NT2/D1 (cell line): ENCODE measurements at regions not wholly inside any gene's neighbourhood (a gene's known extent, or its start where the extent isn't known, plus 50 kb on each side); places are given as distances from the start of the nearest gene placed in this dataset.

Source experiments
- DNase-seq: peaks from one replicate; pipeline ENCODE4 v3.0.0-alpha.2; 2011; ENCODE audit warnings: low read depth, low spot score
- H3K27me3 ChIP-seq: 2 replicates; pipeline ENCODE4 v1.6.0; 2011; ENCODE audit warnings: mild to moderate bottlenecking; ENCODE audit not compliant: insufficient read length, insufficient read depth
- H3K36me3 ChIP-seq: 2 replicates; pipeline ENCODE4 v1.6.1; 2011; ENCODE audit warnings: mild to moderate bottlenecking, low read length, mixed read lengths; ENCODE audit not compliant: insufficient read depth, insufficient read length
- H3K4me1 ChIP-seq: 2 replicates; pipeline ENCODE4 v1.5.1; 2011; ENCODE audit not compliant: insufficient read depth, insufficient read length
- H3K4me3 ChIP-seq: 2 replicates; pipeline ENCODE4 v1.5.1; 2011; ENCODE audit warnings: low read depth; ENCODE audit not compliant: insufficient read length
- H3K9ac ChIP-seq: 2 replicates; pipeline ENCODE4 v1.6.0; 2011; ENCODE audit warnings: low read depth; ENCODE audit not compliant: insufficient read length
- H3K9me3 ChIP-seq: 2 replicates; pipeline ENCODE4 v1.5.1; 2011; ENCODE audit warnings: mild to moderate bottlenecking, low read length; ENCODE audit not compliant: insufficient read depth
- SUZ12 ChIP-seq: IDR thresholded peaks from 2 replicates; pipeline ENCODE4 v1.6.1; 2011; ENCODE audit not compliant: insufficient read length, insufficient read depth; ENCODE audit errors: extremely low read depth
- YY1 ChIP-seq: IDR thresholded peaks from 2 replicates; pipeline ENCODE4 v1.6.1; 2011; ENCODE audit not compliant: insufficient read length, insufficient read depth
- ZNF274 ChIP-seq: IDR thresholded peaks from 2 replicates; pipeline ENCODE4 v1.6.1; 2011; ENCODE audit warnings: mild to moderate bottlenecking, low read depth, low read length

DNA sequence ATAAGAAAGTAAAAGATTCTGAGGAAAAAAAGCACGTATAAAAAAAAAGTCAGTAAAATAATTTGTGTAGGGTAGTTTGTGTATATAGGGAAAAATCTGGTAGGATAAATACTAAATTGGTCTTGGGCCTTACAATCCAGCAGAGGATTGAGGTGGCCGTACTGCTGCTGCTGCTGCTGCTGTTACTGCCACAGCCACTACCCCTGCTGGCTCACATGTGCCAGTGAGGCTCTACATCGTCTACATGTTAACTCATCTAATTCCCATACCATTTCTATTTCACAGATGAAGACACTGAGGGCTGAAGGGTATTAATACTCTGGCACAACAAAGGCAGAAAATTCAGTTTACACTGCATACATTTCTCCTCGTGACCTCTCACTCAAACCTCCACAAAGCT lies 928.5 kb downstream of the TLE4 start:
- Histone ChIP-seq H3K27me3 (no peaks in the 10 kb centered on the region), H3K9ac (no peak overlapping the region), H3K36me3 (no peaks in the 10 kb centered on the region), H3K4me1 (no peaks in the 10 kb centered on the region), H3K9me3 (no peaks in the 10 kb centered on the region), H3K4me3 (no peak overlapping the region)
- no peak for DNase-seq
- TF ChIP-seq ZNF274 = no peak
- no peak for TF ChIP-seq SUZ12
- no peak for TF ChIP-seq YY1

DNA sequence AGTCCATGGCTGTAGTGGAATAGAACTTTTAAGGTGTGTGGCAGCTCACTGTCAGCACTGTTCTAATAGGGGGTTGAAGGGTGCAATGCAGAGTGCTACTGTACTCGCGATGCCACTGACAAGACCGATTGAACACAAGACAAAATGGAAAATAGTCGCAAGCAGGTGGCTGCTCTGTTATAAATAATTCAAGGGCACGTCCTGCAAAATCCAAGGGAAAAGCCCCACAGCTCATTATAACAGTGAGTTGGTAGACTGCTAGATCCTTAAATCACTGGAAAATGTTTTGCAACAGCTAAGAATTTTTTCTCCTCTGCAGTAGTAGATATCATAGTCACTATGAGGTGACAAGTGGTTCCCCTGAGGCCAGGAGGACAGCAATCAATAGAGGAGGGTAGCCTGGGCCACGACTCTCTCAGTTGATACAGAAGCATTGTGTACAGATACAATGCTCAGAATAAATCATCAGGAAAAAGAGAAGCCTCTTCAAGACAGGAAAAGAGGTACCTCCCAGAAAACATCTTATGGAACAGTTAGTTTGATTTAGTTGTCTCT lies 926.3 kb downstream of the TLE4 start:
- Histone ChIP-seq H3K4me3 (no peak overlapping the region), H3K36me3 (no peaks in the 10 kb centered on the region), H3K9me3 (no peaks in the 10 kb centered on the region), H3K4me1 (no peaks in the 10 kb centered on the region), H3K9ac (no peak overlapping the region), H3K27me3 (no peaks in the 10 kb centered on the region)
- no peak for DNase-seq
- TF ChIP-seq SUZ12 = no peak
- no peak for TF ChIP-seq YY1
- TF ChIP-seq ZNF274 = no peak

DNA sequence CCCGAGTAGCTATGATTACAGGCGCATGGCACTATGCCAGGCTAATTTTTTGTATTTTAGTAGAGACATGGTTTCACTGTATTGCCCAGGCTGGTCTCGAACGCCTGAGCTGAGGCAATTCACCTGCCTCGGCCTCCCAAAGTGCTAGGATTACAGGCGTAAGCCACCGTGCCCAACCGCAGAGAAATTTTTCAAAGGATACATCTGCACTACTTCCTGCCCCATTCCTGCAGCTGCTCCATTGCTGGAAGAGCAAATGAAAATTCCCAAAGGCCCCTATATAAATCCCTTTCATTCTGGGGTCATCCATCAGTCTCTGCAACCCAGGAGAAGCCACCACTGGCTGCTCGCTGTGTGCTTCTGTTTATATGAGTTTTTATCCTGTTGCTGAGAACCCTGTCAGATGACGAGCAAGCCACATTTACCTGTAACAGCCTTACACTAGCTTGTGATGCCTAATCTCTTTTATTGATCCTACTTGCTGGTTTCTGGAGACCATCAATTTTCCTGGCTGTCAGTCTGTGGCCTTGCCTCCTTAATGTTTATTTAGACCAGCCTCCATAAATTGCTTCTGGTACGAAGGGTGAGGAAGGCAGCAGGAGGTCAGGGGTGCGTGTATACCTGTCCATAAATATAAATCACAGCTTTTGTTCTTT lies 925.3 kb downstream of the TLE4 start:
- H3K9me3 ChIP-seq = no peaks in the 10 kb centered on the region
- H3K9ac ChIP-seq = no peak overlapping the region
- no peaks in the 10 kb centered on the region for H3K36me3 ChIP-seq

DNA sequence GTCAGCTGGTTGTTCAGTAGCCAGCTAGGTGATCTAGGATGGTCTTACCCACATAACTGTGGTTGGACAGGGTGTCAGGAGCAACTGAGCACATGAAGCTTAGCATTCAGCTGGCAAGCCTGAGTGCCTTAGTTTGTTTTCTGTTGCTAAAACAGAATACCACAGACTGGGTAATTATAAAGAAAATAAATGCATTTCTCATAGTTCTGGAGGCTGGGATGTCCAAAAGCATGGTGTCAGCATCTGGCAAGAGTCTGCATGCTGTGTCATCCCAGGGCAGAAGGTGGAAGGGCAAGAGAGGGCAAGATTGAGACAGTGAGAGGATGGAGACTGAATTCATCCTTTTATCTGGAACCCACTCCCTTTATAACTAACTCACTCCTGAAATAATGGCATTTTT lies 921.5 kb downstream of the TLE4 start:
- no peak for DNase-seq
- no peaks in the 10 kb centered on the region for H3K36me3 ChIP-seq
- TF ChIP-seq ZNF274 (no peak), YY1 (no peak), SUZ12 (no peak)
- no peak overlapping the region for H3K9ac ChIP-seq
- no peak overlapping the region for H3K4me3 ChIP-seq
- H3K27me3 ChIP-seq = no peaks in the 10 kb centered on the region
- H3K4me1 ChIP-seq = no peaks in the 10 kb centered on the region
- no peaks in the 10 kb centered on the region for H3K9me3 ChIP-seq

More for the DNA sequence above, 925.3 kb downstream of the TLE4 start:
- H3K27me3 ChIP-seq = no peaks in the 10 kb centered on the region
- TF ChIP-seq SUZ12 = no peak
- no peak overlapping the region for H3K4me3 ChIP-seq
- no peaks in the 10 kb centered on the region for H3K4me1 ChIP-seq
- no peak for DNase-seq

DNA sequence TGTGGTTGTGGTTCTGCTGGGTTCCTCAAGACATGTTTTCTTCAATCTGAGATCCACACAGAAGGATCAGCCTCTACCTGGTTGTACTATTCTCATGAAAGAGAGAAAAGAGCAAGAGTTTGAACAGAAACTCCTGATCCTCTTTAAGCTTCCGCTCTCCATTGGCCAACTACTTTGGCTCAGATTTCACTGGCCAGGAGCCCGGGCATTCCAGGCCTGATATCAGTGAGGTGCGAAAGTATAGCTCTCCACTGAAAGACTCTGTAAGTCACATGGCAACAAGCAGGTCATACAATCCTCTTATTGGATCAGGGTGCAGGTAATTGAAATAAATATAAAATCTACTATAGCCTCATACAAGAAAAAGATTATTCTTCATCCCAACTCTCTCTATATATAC lies 920.5 kb downstream of the TLE4 start:
- Histone ChIP-seq H3K36me3 (no peaks in the 10 kb centered on the region), H3K9ac (no peak overlapping the region), H3K27me3 (no peaks in the 10 kb centered on the region), H3K4me1 (no peaks in the 10 kb centered on the region), H3K9me3 (no peaks in the 10 kb centered on the region), H3K4me3 (no peak overlapping the region)
- DNase-seq = no peak
- no peak for TF ChIP-seq YY1
- TF ChIP-seq SUZ12 = no peak
- TF ChIP-seq ZNF274 = no peak

DNA sequence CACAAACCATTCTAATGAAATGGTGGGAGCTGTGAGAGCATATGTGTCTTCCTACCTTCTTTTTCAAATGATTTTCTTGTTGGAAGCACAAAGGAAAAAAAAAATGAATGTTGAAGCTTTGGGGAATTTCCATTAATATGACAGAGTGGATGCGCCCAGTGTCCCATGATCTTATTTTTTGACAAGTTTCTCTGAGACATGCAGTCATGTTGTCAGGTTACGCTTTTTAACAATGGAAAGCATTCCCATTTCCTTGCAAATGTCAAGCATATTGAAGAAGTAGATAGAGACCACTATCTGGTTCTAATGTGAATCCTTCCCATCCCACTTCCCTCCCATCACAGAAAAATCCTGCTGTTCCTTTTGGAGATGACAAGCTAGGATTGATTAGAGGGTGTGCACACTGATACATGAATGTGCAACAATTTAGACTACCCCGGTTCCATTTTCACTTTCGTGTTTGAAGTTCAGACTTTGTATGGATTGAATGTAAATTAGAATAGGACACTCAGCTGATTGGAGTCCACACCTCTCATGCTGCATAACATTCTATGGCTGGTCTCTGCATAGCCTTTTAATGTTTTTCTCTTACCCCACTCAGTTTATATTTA lies 919.4 kb downstream of the TLE4 start:
- Histone ChIP-seq H3K36me3 (no peaks in the 10 kb centered on the region), H3K4me1 (no peaks in the 10 kb centered on the region), H3K27me3 (no peaks in the 10 kb centered on the region), H3K9me3 (no peaks in the 10 kb centered on the region), H3K4me3 (no peak overlapping the region), H3K9ac (no peak overlapping the region)
- no peak for DNase-seq
- no peak for TF ChIP-seq ZNF274
- TF ChIP-seq YY1 = no peak
- no peak for TF ChIP-seq SUZ12

DNA sequence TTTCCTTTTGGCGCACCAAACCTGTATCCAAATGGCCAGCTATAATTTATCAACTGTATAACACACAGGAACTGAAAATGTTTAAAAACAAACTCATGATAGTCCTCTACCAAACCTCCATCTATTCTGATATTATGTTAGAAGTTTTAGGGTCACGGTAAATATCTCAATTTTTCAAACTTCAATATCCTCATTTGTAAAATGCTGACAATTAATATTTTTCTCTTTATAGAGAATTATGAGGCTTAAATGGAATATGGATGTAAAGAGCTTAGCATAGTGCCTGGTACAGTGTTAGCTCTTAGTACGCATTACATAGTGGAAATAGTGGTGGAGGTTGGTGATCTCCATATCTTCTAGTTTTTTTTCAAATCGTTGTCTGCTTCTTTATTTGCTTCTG lies 917.6 kb downstream of the TLE4 start:
- no peaks in the 10 kb centered on the region for H3K4me1 ChIP-seq
- no peaks in the 10 kb centered on the region for H3K27me3 ChIP-seq
- no peak overlapping the region for H3K9ac ChIP-seq
- H3K4me3 ChIP-seq = no peak overlapping the region
- DNase-seq = no peak
- no peaks in the 10 kb centered on the region for H3K36me3 ChIP-seq
- H3K9me3 ChIP-seq = no peaks in the 10 kb centered on the region
- TF ChIP-seq YY1 (no peak), SUZ12 (no peak), ZNF274 (no peak)
